IMR-90 (cell line): ENCODE measurements at regions not wholly inside any gene's neighbourhood (a gene's known extent, or its start where the extent isn't known, plus 50 kb on each side); places are given as distances from the start of the nearest gene placed in this dataset.

Experiments
- ATAC-seq: fragments of 200-7000 bp; cut with Tn5 transposase; 2 replicates; pipeline ENCODE4 v1.9.1; 2020; ENCODE audit warnings: low read depth, mild to moderate bottlenecking, moderate library complexity
- BruUV-seq: library from RNA; stranded (reverse); fragments of 400-500 nt; replicated peaks from 2 replicates; lab custom pipeline; 2021; lab: Mats Ljungman, UMichigan
- CTCF ChIA-PET: fragments of 300-600 bp; formaldehyde crosslinking; extraction: SDS; loops from one replicate; lab custom pipeline; 2021; ENCODE audit warnings: antibody characterized with exemption; lab: Yijun Ruan, JAX
- POLR2A ChIA-PET: fragments of 300-600 bp; sonication (Branson Sonifier 250); formaldehyde crosslinking; loops from one replicate; lab custom pipeline; 2022; ENCODE audit warnings: antibody characterized with exemption; ENCODE audit not compliant: unreplicated experiment; lab: Charles Lee
- DNase-seq: peaks from one replicate; pipeline ENCODE4 v3.0.0; 2013
- H2AFZ ChIP-seq: replicated peaks from 2 replicates; pipeline ENCODE3; 2013; ENCODE audit warnings: low read length, mild to moderate bottlenecking; ENCODE audit not compliant: poor library complexity
- H2AK5ac ChIP-seq: 2 replicates; pipeline ENCODE4 v1.6.1; 2013; ENCODE audit warnings: low read depth, low read length, inconsistent platforms
- H2AK9ac ChIP-seq: replicated peaks from 2 replicates; pipeline ENCODE3; 2013; ENCODE audit warnings: mild to moderate bottlenecking, low read depth, low read length, moderate library complexity; ENCODE audit not compliant: poor library complexity
- H2BK120ac ChIP-seq: 2 replicates; pipeline ENCODE4 v1.6.1; 2013; ENCODE audit warnings: low read depth, low read length, inconsistent platforms
- H2BK15ac ChIP-seq: 3 replicates; pipeline ENCODE4 v1.6.1; 2013; ENCODE audit warnings: low read depth, low read length, inconsistent platforms
- H2BK20ac ChIP-seq: 2 replicates; pipeline ENCODE4 v1.6.1; 2013; ENCODE audit warnings: low read depth, mild to moderate bottlenecking, inconsistent platforms, low read length, moderate library complexity
- H2BK5ac ChIP-seq: 2 replicates; pipeline ENCODE4 v1.6.1; 2013; ENCODE audit warnings: mild to moderate bottlenecking, low read depth, low read length, inconsistent platforms; ENCODE audit not compliant: poor library complexity, severe bottlenecking
- H3K14ac ChIP-seq: replicated peaks from 2 replicates; pipeline ENCODE4 v1.6.1; 2013; ENCODE audit warnings: low read depth, low read length, inconsistent platforms
- H3K18ac ChIP-seq: 2 replicates; pipeline ENCODE4 v1.6.1; 2013; ENCODE audit warnings: low read depth, low read length, control low read depth
- H3K23ac ChIP-seq: 2 replicates; pipeline ENCODE4 v1.6.1; 2013; ENCODE audit warnings: low read depth, low read length, inconsistent platforms
- H3K27ac ChIP-seq: 2 replicates; pipeline ENCODE4 v1.5.1; 2013; ENCODE audit warnings: mild to moderate bottlenecking, control low read depth, low read length; ENCODE audit not compliant: insufficient read depth
- H3K27me3 ChIP-seq: 2 replicates; pipeline ENCODE4 v1.6.1; 2013; ENCODE audit warnings: low read length; ENCODE audit not compliant: control insufficient read depth, insufficient read depth
- H3K36me3 ChIP-seq: 2 replicates; pipeline ENCODE4 v1.6.1; 2013; ENCODE audit warnings: low read length, mixed read lengths; ENCODE audit not compliant: control insufficient read depth, insufficient read depth
- H3K4ac ChIP-seq: 2 replicates; pipeline ENCODE4 v1.6.1; 2013; ENCODE audit warnings: low read depth, low read length, inconsistent platforms
- H3K4me1 ChIP-seq: 2 replicates; pipeline ENCODE4 v1.6.1; 2013; ENCODE audit warnings: low read length, mixed read lengths; ENCODE audit not compliant: control insufficient read depth, insufficient read depth
- H3K4me2 ChIP-seq: 2 replicates; pipeline ENCODE4 v1.6.1; 2013; ENCODE audit warnings: low read depth, mild to moderate bottlenecking, control low read depth, low read length, moderate library complexity
- H3K4me3 ChIP-seq: 2 replicates; pipeline ENCODE4 v1.5.1; 2013; ENCODE audit warnings: low read depth, mild to moderate bottlenecking, control low read depth, low read length, moderate library complexity; ENCODE audit not compliant: insufficient read depth
- H3K56ac ChIP-seq: 2 replicates; pipeline ENCODE4 v1.6.1; 2013; ENCODE audit warnings: low read length, inconsistent platforms; ENCODE audit not compliant: insufficient read depth; ENCODE audit errors: extremely low read depth
- H3K79me1 ChIP-seq, 2 experiments: 2 replicates each; pipeline ENCODE4 v1.6.1; 2013; ENCODE audit warnings: low read length in 2 of 2, inconsistent platforms in 1 of 2, low read depth in 1 of 2
- H3K9ac ChIP-seq: 2 replicates; pipeline ENCODE4 v1.6.1; 2013; ENCODE audit warnings: low read depth, low read length, control low read depth
- H3K9me1 ChIP-seq: 2 replicates; pipeline ENCODE4 v1.6.1; 2013; ENCODE audit warnings: low read length, inconsistent platforms; ENCODE audit not compliant: insufficient read depth
- H3K9me3 ChIP-seq: 2 replicates; pipeline ENCODE4 v1.6.1; 2013; ENCODE audit warnings: low read length; ENCODE audit not compliant: control insufficient read depth, insufficient read depth
- H4K20me1 ChIP-seq: 2 replicates; pipeline ENCODE4 v1.6.1; 2013; ENCODE audit warnings: low read length, inconsistent platforms; ENCODE audit not compliant: insufficient read depth
- H4K5ac ChIP-seq: 2 replicates; pipeline ENCODE4 v1.6.1; 2013; ENCODE audit warnings: mild to moderate bottlenecking, low read depth, low read length, control low read depth
- H4K8ac ChIP-seq, 2 experiments: 2 replicates each; pipeline ENCODE4 v1.6.1; 2013; ENCODE audit warnings: low read depth in 2 of 2, low read length in 2 of 2, control low read depth in 1 of 2, inconsistent platforms in 1 of 2
- H4K91ac ChIP-seq: 2 replicates; pipeline ENCODE4 v1.6.1; 2013; ENCODE audit warnings: low read depth, low read length, inconsistent platforms; ENCODE audit not compliant: insufficient read depth
- BHLHE40 ChIP-seq: fragments of 150-350 bp; IDR thresholded peaks from 2 replicates; pipeline ENCODE4 v1.6.1; 2016; ENCODE audit warnings: mild to moderate bottlenecking, low read depth, low read length
- CEBPB ChIP-seq: IDR thresholded peaks from 2 replicates; pipeline ENCODE4 v1.6.1; 2012; ENCODE audit warnings: low read depth, low read length, improper control_type of control experiment
- CHD1 ChIP-seq: IDR thresholded peaks from 2 replicates; pipeline ENCODE4 v1.6.1; 2012; ENCODE audit warnings: low read depth, low read length, improper control_type of control experiment
- ELK1 ChIP-seq: fragments of 150-350 bp; IDR thresholded peaks from 2 replicates; pipeline ENCODE4 v1.6.1; 2016; ENCODE audit warnings: low read depth, mild to moderate bottlenecking, low read length, moderate library complexity, borderline replicate concordance
- FOS ChIP-seq: fragments of 150-350 bp; IDR thresholded peaks from 2 replicates; pipeline ENCODE4 v1.6.1; 2016; ENCODE audit warnings: low read depth, low read length
- MAFK ChIP-seq: IDR thresholded peaks from 2 replicates; pipeline ENCODE4 v1.6.1; 2012; ENCODE audit warnings: low read depth, low read length, improper control_type of control experiment
- MAZ ChIP-seq: IDR thresholded peaks from 2 replicates; pipeline ENCODE4 v1.6.1; 2012; ENCODE audit warnings: low read depth, mild to moderate bottlenecking, low read length, improper control_type of control experiment, moderate library complexity, borderline replicate concordance
- MXI1 ChIP-seq: IDR thresholded peaks from 2 replicates; pipeline ENCODE4 v1.6.1; 2012; ENCODE audit warnings: low read depth, mild to moderate bottlenecking, low read length, moderate library complexity, borderline replicate concordance
- NFE2L2 ChIP-seq: fragments of 150-350 bp; IDR thresholded peaks from 2 replicates; pipeline ENCODE4 v1.6.1; 2016; ENCODE audit warnings: low read depth, mild to moderate bottlenecking, low read length
- POLR2A ChIP-seq: IDR thresholded peaks from 2 replicates; pipeline ENCODE4 v1.6.1; 2012; ENCODE audit warnings: mild to moderate bottlenecking, low read depth, low read length
- RAD21 ChIP-seq: IDR thresholded peaks from 2 replicates; pipeline ENCODE4 v1.6.1; 2012; ENCODE audit warnings: low read length, improper control_type of control experiment
- RCOR1 ChIP-seq: IDR thresholded peaks from 2 replicates; pipeline ENCODE4 v1.6.1; 2012; ENCODE audit warnings: mild to moderate bottlenecking, low read length, improper control_type of control experiment; ENCODE audit not compliant: insufficient replicate concordance
- RFX5 ChIP-seq: IDR thresholded peaks from 2 replicates; pipeline ENCODE4 v1.8.0; 2012; ENCODE audit warnings: low read depth, mild to moderate bottlenecking, low read length, moderate library complexity
- SMC3 ChIP-seq: fragments of 150-350 bp; IDR thresholded peaks from 2 replicates; pipeline ENCODE4 v1.6.1; 2016; ENCODE audit warnings: low read depth, mild to moderate bottlenecking, antibody characterized with exemption, low read length, moderate library complexity
- WGBS, 2 experiments: methylation state at CpG; one replicate each; pipeline versions ENCODE4 v1.1.5 to v1.1.7; 2013; ENCODE audit warnings: missing lambda C conversion rate in 2 of 2; ENCODE audit not compliant: insufficient read length in 1 of 2; ENCODE audit errors: extremely low coverage in 2 of 2; 5-methylcytosine and 5-hydroxymethylcytosine counted together
- dilution Hi-C: fragments of 300-500 bp; cut with HindIII; formaldehyde crosslinking; loops from one replicate; pipeline ENCODE4 v1.14.3; 2018; ENCODE audit warnings: low sequenced_read_pairs; ENCODE audit not compliant: unreplicated experiment
- in situ Hi-C: fragments of 300-500 bp; cut with MboI; formaldehyde crosslinking; loops from 3 replicates; pipeline ENCODE4 v1.14.3; 2019; ENCODE audit warnings: low sequenced_read_pairs, inconsistent platforms, mixed read lengths
- intact Hi-C: fragments of 100-400 bp; cut with micrococcal nuclease; formaldehyde crosslinking; loops from 2 replicates; pipeline ENCODE4 v1.10.0; 2022
- TF ChIP-seq, protein P1 (sequence below): fragments of 150-350 bp; IDR thresholded peaks from 2 replicates; pipeline ENCODE4 v1.6.1; 2017; ENCODE audit warnings: mild to moderate bottlenecking, antibody characterized with exemption, low read length, low read depth
- TF ChIP-seq, protein P2 (sequence below): conservative IDR thresholded peaks from 2 replicates; pipeline ENCODE4 v1.5.1; 2012; ENCODE audit warnings: mild to moderate bottlenecking, low read depth, low read length, improper control_type of control experiment

DNA sequence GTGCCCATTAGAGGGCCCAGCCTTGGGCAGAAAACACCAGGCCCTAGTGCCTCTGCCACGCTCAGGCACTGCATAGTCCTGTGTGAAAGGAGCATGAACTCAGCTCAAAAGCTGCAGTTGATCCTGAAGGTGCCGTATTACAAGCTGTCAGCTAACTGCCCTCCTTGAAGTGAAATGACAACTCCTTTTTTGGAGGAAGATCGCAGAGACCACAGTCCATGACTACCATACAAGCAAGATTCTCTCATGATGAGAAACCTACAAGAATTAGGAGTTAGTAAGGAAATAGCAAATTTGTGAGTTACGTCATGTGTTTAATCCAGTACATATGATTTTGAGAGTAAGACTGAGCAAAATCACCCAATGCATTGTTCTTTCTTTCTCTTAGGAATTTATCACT lies 513.9 kb upstream of the NR2F2 start:
- dilution Hi-C loops: no loop called here
- H4K8ac ChIP-seq: no peak overlapping the region
- H3K27me3 ChIP-seq: no peaks in the 10 kb centered on the region
- no peak overlapping the region for H3K4me3 ChIP-seq
- H3K79me1 ChIP-seq: no peaks in the 10 kb centered on the region
- no peak overlapping the region for H4K5ac ChIP-seq
- no peak overlapping the region for H3K9ac ChIP-seq
- POLR2A ChIA-PET: no interaction called here
- no peak overlapping the region for H2AK9ac ChIP-seq
- H4K20me1 ChIP-seq: no peaks in the 10 kb centered on the region
- H3K4ac ChIP-seq: no peak overlapping the region
- H2BK15ac ChIP-seq: no peak overlapping the region
- intact Hi-C loops: no loop called here
- DNase-seq: no peak
- no peak for ATAC-seq
- no peaks in the 10 kb centered on the region for H3K4me1 ChIP-seq
- no peak for TF ChIP-seq SMC3
- TF ChIP-seq RFX5: no peak
- TF ChIP-seq, protein P1, sequence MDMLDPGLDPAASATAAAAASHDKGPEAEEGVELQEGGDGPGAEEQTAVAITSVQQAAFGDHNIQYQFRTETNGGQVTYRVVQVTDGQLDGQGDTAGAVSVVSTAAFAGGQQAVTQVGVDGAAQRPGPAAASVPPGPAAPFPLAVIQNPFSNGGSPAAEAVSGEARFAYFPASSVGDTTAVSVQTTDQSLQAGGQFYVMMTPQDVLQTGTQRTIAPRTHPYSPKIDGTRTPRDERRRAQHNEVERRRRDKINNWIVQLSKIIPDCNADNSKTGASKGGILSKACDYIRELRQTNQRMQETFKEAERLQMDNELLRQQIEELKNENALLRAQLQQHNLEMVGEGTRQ: no peak
- TF ChIP-seq NFE2L2: no peak
- TF ChIP-seq MXI1: no peak
- TF ChIP-seq, protein P2, sequence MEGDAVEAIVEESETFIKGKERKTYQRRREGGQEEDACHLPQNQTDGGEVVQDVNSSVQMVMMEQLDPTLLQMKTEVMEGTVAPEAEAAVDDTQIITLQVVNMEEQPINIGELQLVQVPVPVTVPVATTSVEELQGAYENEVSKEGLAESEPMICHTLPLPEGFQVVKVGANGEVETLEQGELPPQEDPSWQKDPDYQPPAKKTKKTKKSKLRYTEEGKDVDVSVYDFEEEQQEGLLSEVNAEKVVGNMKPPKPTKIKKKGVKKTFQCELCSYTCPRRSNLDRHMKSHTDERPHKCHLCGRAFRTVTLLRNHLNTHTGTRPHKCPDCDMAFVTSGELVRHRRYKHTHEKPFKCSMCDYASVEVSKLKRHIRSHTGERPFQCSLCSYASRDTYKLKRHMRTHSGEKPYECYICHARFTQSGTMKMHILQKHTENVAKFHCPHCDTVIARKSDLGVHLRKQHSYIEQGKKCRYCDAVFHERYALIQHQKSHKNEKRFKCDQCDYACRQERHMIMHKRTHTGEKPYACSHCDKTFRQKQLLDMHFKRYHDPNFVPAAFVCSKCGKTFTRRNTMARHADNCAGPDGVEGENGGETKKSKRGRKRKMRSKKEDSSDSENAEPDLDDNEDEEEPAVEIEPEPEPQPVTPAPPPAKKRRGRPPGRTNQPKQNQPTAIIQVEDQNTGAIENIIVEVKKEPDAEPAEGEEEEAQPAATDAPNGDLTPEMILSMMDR: no peak
- no peak for TF ChIP-seq CEBPB
- no peak for TF ChIP-seq POLR2A
- TF ChIP-seq RAD21: no peak
- TF ChIP-seq FOS: no peak
- TF ChIP-seq MAZ: no peak
- TF ChIP-seq BHLHE40: no peak
- no peak for TF ChIP-seq RCOR1
- no peak for TF ChIP-seq CHD1
- TF ChIP-seq ELK1: no peak
- no peak for TF ChIP-seq MAFK
- no peak overlapping the region for H3K4me2 ChIP-seq
- no peak overlapping the region for H2AFZ ChIP-seq
- CTCF ChIA-PET: interaction anchor here (0.7 kb wide), 1 partner anchor 9 kb away, joined by 4 read pairs; no protein-coding TSS in a partner anchor
- no peaks in the 10 kb centered on the region for H3K9me3 ChIP-seq
- no peak overlapping the region for H2BK120ac ChIP-seq
- H3K56ac ChIP-seq: no peak overlapping the region
- H3K18ac ChIP-seq: no peak overlapping the region
- H3K23ac ChIP-seq: no peak overlapping the region
- H3K9me1 ChIP-seq: peaks cover 3% of the 10 kb centered on the region; the same call in 1 of the 2 replicates
- in situ Hi-C loops: no loop called here
- 100% methylated on average over 1 of the region's 4 CpGs; no CpG with 5 or more reads in 1 of the 2 experiments for WGBS, 2 experiments
- H3K27ac ChIP-seq: no peak overlapping the region
- H3K14ac ChIP-seq: no peak overlapping the region
- no TSS peak for BruUV-seq
- H4K91ac ChIP-seq: no peak overlapping the region
- H3K36me3 ChIP-seq: no peaks in the 10 kb centered on the region
- H2BK5ac ChIP-seq: no peak overlapping the region
- H2BK20ac ChIP-seq: no peak overlapping the region
- no peak overlapping the region for H2AK5ac ChIP-seq
